BLaER1 treated with 17β-estradiol and CSF1 and Interleukin-3, amounts not matched to agents 10 nM and 100 nM (cell line): ENCODE measurements at regions not wholly inside any gene's neighbourhood (a gene's known extent, or its start where the extent isn't known, plus 50 kb on each side); places are given as distances from the start of the nearest gene placed in this dataset.

Source experiments
- H3K27ac ChIP-seq, 11 experiments: shearing (Covaris generic); formaldehyde crosslinking; 2 replicates each; pipeline ENCODE4 v1.8.1; 2022
- H3K27me3 ChIP-seq, 11 experiments: shearing (Covaris generic); formaldehyde crosslinking; 2 replicates each; pipeline ENCODE4 v1.8.1; 2022
- H3K36me3 ChIP-seq, 11 experiments: shearing (Covaris generic); formaldehyde crosslinking; 2 replicates each; pipeline ENCODE4 v1.8.1; 2022
- H3K4me1 ChIP-seq, 10 experiments: shearing (Covaris generic); formaldehyde crosslinking; 2 replicates each; pipeline ENCODE4 v1.8.1; 2022
- H3K4me2 ChIP-seq, 11 experiments: shearing (Covaris generic); formaldehyde crosslinking; 2 replicates each; pipeline ENCODE4 v1.8.1; 2022
- H3K4me3 ChIP-seq, 10 experiments: shearing (Covaris generic); formaldehyde crosslinking; 2 replicates each; pipeline ENCODE4 v1.8.1; 2022
- H3K9ac ChIP-seq, 11 experiments: shearing (Covaris generic); formaldehyde crosslinking; 2 replicates each; pipeline ENCODE4 v1.8.1; 2022
- H3K9me3 ChIP-seq, 11 experiments: shearing (Covaris generic); formaldehyde crosslinking; replicated peaks in 1 of 11; 2 replicates each; pipeline ENCODE4 v1.8.1; 2022
- H4K20me1 ChIP-seq, 11 experiments: shearing (Covaris generic); formaldehyde crosslinking; 2 replicates each; pipeline ENCODE4 v1.8.1; 2022
- Cebpa-rat ChIP-seq, 11 experiments: shearing (Covaris generic); IDR thresholded peaks; 2 replicates each; pipeline ENCODE4 v1.8.1; 2022

DNA sequence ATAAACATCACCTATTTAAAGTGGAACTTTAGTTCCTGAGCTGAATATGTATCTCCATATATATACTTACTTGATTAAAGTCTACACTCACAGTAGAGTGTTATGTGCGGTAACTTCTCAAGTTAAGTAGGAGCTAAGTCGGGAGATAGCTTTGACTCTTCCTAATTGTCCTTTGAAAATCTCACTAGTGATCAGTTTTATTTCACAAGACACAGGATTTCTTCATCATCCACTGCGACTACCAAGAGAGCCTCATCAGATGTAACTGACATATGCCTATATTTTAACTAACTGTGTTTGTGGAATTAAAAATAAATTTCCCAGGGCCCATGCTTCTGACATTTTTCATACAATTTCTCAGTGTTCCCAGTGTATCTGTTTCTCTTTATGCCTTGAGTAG, 1664.0 kb downstream of the EFNB2 start:
- Histone ChIP-seq H3K4me3 (no peak overlapping the region), H3K27me3 (no peaks in the 10 kb centered on the region), H3K9me3 (peaks cover 0 to 4% (median 0%) of the 10 kb centered on the region in 11 experiments; a peak in 1 of 22 replicates), H3K9ac (no peak overlapping the region), H3K36me3 (no peaks in the 10 kb centered on the region), H3K27ac (no peak overlapping the region), H3K4me2 (no peak overlapping the region), H3K4me1 (peaks cover 0 to 6% (median 0%) of the 10 kb centered on the region in 10 experiments; a peak in 2 of 20 replicates), H4K20me1 (no peaks in the 10 kb centered on the region)
- no peak for TF ChIP-seq Cebpa-rat (IDR thresholded peaks at IDR 0.05)

DNA sequence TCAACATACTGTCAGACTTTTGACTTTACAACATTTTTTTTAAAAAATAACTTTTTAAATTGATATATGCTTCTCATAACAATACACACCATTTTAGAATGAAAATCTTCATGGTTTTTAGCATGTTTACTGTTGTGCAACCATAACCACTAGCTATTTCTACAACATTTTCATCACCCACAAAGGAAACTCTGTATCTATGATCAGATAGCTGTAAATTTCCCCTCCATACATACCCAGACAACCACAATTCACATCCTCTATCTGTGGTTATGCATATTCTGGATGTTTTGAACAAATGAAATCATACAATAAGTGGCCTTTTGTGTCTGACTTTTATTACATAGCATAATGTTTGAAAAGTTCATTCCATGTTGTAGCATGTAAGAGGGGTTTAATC, 1666.0 kb downstream of the EFNB2 start:
- Histone ChIP-seq H3K4me2 (0 out of 22 replicates have a peak overlapping the region, but pooled peaks of 1 of the 11 experiments have one; percentile 15), H3K36me3 (no peaks in the 10 kb centered on the region), H3K9me3 (peaks cover 0 to 4% (median 0%) of the 10 kb centered on the region in 11 experiments; a peak in 1 of 22 replicates), H3K4me3 (no peak overlapping the region), H3K9ac (no peak overlapping the region), H4K20me1 (no peaks in the 10 kb centered on the region), H3K4me1 (peaks cover 0 to 6% (median 0%) of the 10 kb centered on the region in 10 experiments; a peak in 2 of 20 replicates), H3K27ac (peak overlapping the region in 1 of 11 experiments; percentile 17; a peak in 1 of 22 replicates), H3K27me3 (no peaks in the 10 kb centered on the region)
- TF ChIP-seq Cebpa-rat (IDR thresholded peaks at IDR 0.05) = peak in 2 of 11 experiments; percentile 40 to 48; a peak in 3 of 22 replicates

DNA sequence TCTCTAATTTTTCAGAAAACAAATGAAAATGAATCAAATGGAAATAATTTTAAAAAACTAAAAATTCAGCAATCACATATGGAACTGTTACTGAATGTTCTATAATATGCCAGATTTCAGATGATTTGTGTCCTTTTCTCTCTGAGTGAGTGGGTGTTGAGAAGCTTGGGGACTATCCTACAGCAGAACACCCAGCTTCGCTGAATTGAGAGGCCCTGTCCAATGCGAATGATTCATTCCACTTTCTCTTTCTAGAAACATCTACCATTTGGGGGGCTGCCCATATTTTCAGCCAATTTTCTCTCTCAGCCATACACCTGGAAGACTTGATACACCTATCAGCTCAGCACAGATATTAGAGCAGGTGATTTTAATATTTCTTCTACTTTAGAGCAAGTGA, 1666.7 kb downstream of the EFNB2 start:
- Histone ChIP-seq H3K9ac (no peak overlapping the region), H3K4me2 (peak overlapping the region in 1 of 11 experiments; percentile 15; a peak in 1 of 22 replicates), H3K9me3 (peaks cover 0 to 4% (median 0%) of the 10 kb centered on the region in 11 experiments; a peak in 1 of 22 replicates), H3K27me3 (no peaks in the 10 kb centered on the region), H3K4me1 (peaks cover 0 to 6% (median 0%) of the 10 kb centered on the region in 10 experiments; a peak in 2 of 20 replicates), H4K20me1 (no peaks in the 10 kb centered on the region), H3K27ac (peak overlapping the region in 2 of 11 experiments; percentile 17 to 18; a peak in 2 of 22 replicates), H3K36me3 (no peaks in the 10 kb centered on the region), H3K4me3 (no peak overlapping the region)
- no peak for TF ChIP-seq Cebpa-rat (IDR thresholded peaks at IDR 0.05)

DNA sequence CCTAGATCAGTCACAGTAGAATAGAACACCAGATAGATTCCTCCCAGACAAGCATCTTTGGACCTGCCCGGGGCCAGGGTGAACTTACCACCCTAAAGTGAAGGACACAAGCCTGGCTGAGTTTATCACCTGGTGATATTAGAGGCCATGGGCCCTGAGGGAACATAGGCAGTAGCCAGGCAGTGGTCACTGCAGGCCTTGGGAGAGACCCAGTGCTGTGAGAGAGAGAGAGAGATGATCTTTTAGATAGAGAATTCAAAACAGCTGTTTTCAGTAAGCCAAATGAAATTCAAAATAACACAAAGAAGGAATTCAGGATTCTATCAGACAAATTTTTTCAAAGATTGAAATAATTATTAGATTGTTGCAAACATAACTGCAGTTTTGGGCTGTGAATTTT, 1679.9 kb downstream of the EFNB2 start:
- no peaks in the 10 kb centered on the region for H3K36me3 ChIP-seq
- H3K9me3 ChIP-seq = 0 out of 22 replicates have a peak, but pooled peaks cover 0 to 3% (median 0%) of the 10 kb centered on the region in 11 experiments
- H3K9ac ChIP-seq = no peak overlapping the region
- H3K27me3 ChIP-seq = no peaks in the 10 kb centered on the region
- no peak for TF ChIP-seq Cebpa-rat (IDR thresholded peaks at IDR 0.05)
- H3K4me2 ChIP-seq = no peak overlapping the region
- no peaks in the 10 kb centered on the region for H3K4me1 ChIP-seq
- H4K20me1 ChIP-seq = no peaks in the 10 kb centered on the region
- no peak overlapping the region for H3K27ac ChIP-seq
- no peak overlapping the region for H3K4me3 ChIP-seq

DNA sequence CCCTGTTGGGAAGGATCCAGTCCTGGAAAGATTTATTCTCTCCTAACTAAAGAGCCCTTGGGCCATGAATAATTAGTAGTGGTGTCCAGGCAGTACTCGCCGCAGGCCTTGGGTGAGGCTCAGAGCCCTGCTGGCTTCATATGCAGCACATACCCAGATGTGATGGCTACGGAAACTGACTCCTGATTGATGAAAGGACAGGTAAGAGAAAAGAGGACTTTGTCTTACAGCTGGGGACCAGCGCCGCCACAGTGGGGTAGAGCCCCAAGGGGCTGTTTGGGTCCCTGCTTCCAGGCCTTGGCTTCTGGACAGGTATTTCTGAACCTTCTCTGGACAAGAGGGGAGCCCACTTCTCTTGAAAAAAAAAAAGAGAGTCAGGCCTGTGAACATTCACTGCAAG, 1680.8 kb downstream of the EFNB2 start:
- Histone ChIP-seq H3K9ac (no peak overlapping the region), H3K9me3 (no peaks in the 10 kb centered on the region), H4K20me1 (no peaks in the 10 kb centered on the region), H3K27me3 (no peaks in the 10 kb centered on the region), H3K4me3 (no peak overlapping the region), H3K36me3 (no peaks in the 10 kb centered on the region), H3K27ac (no peak overlapping the region), H3K4me2 (no peak overlapping the region), H3K4me1 (no peaks in the 10 kb centered on the region)
- TF ChIP-seq Cebpa-rat (IDR thresholded peaks at IDR 0.05) = no peak

DNA sequence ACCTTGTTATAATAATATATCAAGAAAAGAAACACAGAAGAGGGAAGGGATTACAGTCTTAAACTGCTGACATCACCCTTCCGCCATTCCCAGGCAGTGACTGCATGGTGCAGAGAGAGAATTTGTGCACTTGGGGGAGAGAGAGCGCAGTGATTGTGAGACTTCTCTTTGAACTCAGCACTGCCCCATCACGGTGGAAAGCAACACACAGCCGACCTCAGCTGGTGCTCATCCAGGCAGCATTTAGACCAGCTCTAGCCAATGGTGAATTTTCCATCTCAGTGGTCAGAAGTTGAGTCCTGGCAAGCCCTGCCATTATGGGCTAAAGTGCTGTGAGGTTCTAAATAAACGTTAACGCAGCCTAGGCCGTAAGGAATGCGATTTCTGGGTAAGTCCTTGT, 1681.5 kb downstream of the EFNB2 start:
- no peak for TF ChIP-seq Cebpa-rat (IDR thresholded peaks at IDR 0.05)
- H3K9me3 ChIP-seq = no peaks in the 10 kb centered on the region

DNA sequence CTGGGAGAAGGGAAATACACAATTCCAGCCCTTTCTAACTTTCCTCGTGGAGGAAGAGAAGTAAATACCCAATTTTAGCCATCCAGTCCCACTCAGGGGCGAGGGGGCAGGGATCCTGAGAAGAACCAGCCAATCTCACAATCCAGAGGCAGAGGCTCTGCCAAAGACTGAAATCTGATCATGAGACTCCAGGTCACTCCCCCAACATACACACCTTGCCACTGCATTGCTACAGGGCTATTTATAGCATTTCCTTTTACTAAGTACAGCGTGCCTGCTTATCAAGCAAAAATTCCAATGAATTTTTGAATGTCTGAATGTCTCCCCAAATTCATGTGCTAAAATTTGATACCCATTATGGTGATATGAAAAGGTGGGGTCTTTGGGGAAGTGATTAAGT, 1687.5 kb downstream of the EFNB2 start:
- H3K27me3 ChIP-seq = no peaks in the 10 kb centered on the region
- no peak overlapping the region for H3K9ac ChIP-seq
- no peaks in the 10 kb centered on the region for H3K36me3 ChIP-seq
- H3K4me2 ChIP-seq = no peak overlapping the region
- TF ChIP-seq Cebpa-rat (IDR thresholded peaks at IDR 0.05) = no peak
- no peaks in the 10 kb centered on the region for H3K9me3 ChIP-seq
- H4K20me1 ChIP-seq = no peaks in the 10 kb centered on the region
- no peak overlapping the region for H3K27ac ChIP-seq
- H3K4me3 ChIP-seq = no peak overlapping the region
- no peaks in the 10 kb centered on the region for H3K4me1 ChIP-seq

More for the DNA sequence above, 1681.5 kb downstream of the EFNB2 start:
- no peaks in the 10 kb centered on the region for H3K27me3 ChIP-seq
- no peaks in the 10 kb centered on the region for H3K4me1 ChIP-seq
- H4K20me1 ChIP-seq = no peaks in the 10 kb centered on the region
- no peak overlapping the region for H3K27ac ChIP-seq
- no peak overlapping the region for H3K4me2 ChIP-seq
- no peak overlapping the region for H3K9ac ChIP-seq
- no peaks in the 10 kb centered on the region for H3K36me3 ChIP-seq
- H3K4me3 ChIP-seq = no peak overlapping the region

DNA sequence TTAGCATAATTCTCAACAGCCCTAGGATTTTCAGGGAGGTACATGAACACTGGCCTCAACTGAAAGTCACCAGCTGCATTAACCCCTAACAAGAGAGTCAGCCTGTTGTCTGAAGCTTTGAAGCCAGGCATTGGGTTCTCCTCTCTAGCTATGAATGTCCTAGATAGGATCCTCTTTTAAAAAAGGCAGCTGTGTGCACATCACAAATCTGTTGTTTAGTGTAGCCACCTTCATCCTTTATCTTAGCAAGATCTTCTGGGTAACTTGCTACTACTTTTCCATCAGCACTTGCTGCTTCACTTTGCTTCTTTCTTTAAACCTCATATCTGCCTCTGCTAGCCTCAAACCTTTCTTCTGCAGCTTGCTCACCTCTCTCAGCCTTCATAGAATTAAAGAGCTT, 1692.1 kb downstream of the EFNB2 start:
- H3K27ac ChIP-seq = no peak overlapping the region
- H3K9me3 ChIP-seq = no peaks in the 10 kb centered on the region
- H3K9ac ChIP-seq = no peak overlapping the region
- H3K4me3 ChIP-seq = no peak overlapping the region
- no peak for TF ChIP-seq Cebpa-rat (IDR thresholded peaks at IDR 0.05)
- no peaks in the 10 kb centered on the region for H3K36me3 ChIP-seq
- H3K4me1 ChIP-seq = no peaks in the 10 kb centered on the region
- no peaks in the 10 kb centered on the region for H3K27me3 ChIP-seq
- H4K20me1 ChIP-seq = no peaks in the 10 kb centered on the region
- no peak overlapping the region for H3K4me2 ChIP-seq

DNA sequence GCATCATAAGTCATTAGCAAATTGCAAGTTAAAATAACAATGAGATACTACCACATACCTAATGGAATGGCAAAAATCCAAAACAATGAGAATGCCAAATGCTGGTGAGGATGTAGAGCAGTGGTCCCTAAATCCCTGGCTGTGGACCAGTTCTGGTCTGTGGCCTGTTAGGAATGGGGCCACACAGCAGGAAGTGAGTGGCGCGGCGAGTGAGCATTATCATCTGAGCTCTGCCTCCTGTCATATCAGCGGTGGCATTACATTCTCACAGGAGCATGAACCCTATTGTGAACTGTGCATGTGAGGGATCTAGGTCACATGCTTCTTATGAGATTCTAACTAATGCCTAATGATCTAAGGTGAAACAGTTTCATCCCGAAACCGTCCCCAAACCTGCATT, 1694.4 kb downstream of the EFNB2 start:
- Histone ChIP-seq H3K4me1 (peaks cover 0 to 7% (median 0%) of the 10 kb centered on the region in 10 experiments; a peak in 2 of 20 replicates), H4K20me1 (no peaks in the 10 kb centered on the region), H3K36me3 (no peaks in the 10 kb centered on the region), H3K9ac (no peak overlapping the region), H3K9me3 (no peaks in the 10 kb centered on the region), H3K27me3 (no peaks in the 10 kb centered on the region), H3K4me3 (no peak overlapping the region), H3K27ac (no peak overlapping the region), H3K4me2 (no peak overlapping the region)
- TF ChIP-seq Cebpa-rat (IDR thresholded peaks at IDR 0.05) = no peak

DNA sequence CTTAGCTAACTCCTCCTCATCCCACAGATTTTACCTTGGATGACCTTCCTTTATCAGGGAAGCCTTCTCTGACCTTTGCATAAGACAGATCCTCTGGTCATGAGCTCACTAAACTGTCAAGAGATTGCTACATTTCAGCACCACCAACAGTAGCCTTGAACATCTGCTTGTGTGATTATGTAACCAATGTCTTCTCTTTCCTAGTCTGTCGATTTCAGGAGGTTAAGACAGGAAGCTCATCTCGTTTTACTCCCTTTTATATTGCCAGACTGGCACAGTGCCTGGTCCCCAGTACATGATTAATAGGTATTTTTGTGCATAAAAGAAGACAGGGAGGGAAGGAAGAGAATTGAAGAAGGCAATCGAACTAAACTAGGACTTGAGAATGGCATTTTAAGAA, 1697.7 kb downstream of the EFNB2 start:
- H3K36me3 ChIP-seq = no peaks in the 10 kb centered on the region
- H3K9me3 ChIP-seq = no peaks in the 10 kb centered on the region
- no peaks in the 10 kb centered on the region for H3K27me3 ChIP-seq
- no peak overlapping the region for H3K4me3 ChIP-seq
- TF ChIP-seq Cebpa-rat (IDR thresholded peaks at IDR 0.05) = no peak
- no peak overlapping the region for H3K27ac ChIP-seq
- H3K9ac ChIP-seq = no peak overlapping the region
- peaks cover 0 to 7% (median 0%) of the 10 kb centered on the region in 10 experiments; a peak in 2 of 20 replicates for H3K4me1 ChIP-seq
- H3K4me2 ChIP-seq = no peak overlapping the region
- no peaks in the 10 kb centered on the region for H4K20me1 ChIP-seq
